ENCODE measurements at regions not wholly inside any gene's neighbourhood (a gene's known extent, or its start where the extent isn't known, plus 50 kb on each side); places are given as distances from the start of the nearest gene placed in this dataset.
"Not testable (repeated sequence)": the region's sequence is repeated elsewhere in the genome, so short reads cannot be mapped to it uniquely, and the experiment has no call there.

DNA sequence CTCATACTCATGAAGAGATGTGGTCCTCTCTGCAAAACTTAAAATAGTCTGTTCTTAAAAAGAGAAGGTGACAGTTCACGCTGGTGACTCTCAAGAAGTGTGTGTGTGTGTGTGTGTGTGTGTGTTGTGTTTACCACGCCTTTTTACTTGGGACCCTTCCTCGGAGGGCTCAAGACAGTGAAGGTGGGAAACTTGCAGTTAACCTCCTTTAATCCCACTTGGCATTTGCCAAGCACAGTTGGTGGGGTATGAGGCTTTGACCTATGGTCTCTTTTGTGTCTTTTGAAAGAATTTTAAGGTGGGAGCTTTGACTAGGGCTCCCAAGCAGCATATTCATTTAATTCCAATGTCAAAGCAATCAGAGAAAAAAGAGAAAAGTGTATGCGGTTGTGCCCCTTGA is 395.8 kb downstream of the TFAP2B start:
- Histone ChIP-seq H3K79me2 (ENCODE audit: low read length) (no peaks in the 10 kb centered on the region), H3K27me3 (replicated peaks; ENCODE audit: insufficient read depth, low read length) (no peaks in the 10 kb centered on the region), H3K9me3 (replicated peaks; ENCODE audit: insufficient read depth, low read length) (no peaks in the 10 kb centered on the region), H3K4me1 (ENCODE audit: low read length) (no peaks in the 10 kb centered on the region), H3K36me3 (replicated peaks; ENCODE audit: insufficient read depth, low read length) (no peaks in the 10 kb centered on the region), H3K9ac (ENCODE audit: low read length) (no peak overlapping the region), H4K20me1 (ENCODE audit: insufficient read depth, low read length) (no peaks in the 10 kb centered on the region), H2AFZ (ENCODE audit: low read length) (no peak overlapping the region), H3K4me2 (ENCODE audit: low read depth, low read length) (no peak overlapping the region), H3K4me3 (ENCODE audit: low read length) (no peak overlapping the region), H3F3A (ENCODE audit: insufficient read depth, low read length) (no peaks in the 10 kb centered on the region), H3K9me2 (replicated peaks; ENCODE audit: insufficient read depth, low read length) (no peaks in the 10 kb centered on the region), H3K27ac (ENCODE audit: low read length) (no peak overlapping the region)
- TF ChIP-seq EZH2phosphoT487 (IDR thresholded peaks at IDR 0.05; ENCODE audit: low read length): no peak
- no peak for TF ChIP-seq EZH2 (optimal IDR thresholded peaks at IDR 0.05; ENCODE audit: low read depth, low read length)
- TF ChIP-seq, protein P1, sequence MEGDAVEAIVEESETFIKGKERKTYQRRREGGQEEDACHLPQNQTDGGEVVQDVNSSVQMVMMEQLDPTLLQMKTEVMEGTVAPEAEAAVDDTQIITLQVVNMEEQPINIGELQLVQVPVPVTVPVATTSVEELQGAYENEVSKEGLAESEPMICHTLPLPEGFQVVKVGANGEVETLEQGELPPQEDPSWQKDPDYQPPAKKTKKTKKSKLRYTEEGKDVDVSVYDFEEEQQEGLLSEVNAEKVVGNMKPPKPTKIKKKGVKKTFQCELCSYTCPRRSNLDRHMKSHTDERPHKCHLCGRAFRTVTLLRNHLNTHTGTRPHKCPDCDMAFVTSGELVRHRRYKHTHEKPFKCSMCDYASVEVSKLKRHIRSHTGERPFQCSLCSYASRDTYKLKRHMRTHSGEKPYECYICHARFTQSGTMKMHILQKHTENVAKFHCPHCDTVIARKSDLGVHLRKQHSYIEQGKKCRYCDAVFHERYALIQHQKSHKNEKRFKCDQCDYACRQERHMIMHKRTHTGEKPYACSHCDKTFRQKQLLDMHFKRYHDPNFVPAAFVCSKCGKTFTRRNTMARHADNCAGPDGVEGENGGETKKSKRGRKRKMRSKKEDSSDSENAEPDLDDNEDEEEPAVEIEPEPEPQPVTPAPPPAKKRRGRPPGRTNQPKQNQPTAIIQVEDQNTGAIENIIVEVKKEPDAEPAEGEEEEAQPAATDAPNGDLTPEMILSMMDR (IDR thresholded peaks at IDR 0.05; ENCODE audit: low read length): no peak
- no peak for DNase-seq

DNA sequence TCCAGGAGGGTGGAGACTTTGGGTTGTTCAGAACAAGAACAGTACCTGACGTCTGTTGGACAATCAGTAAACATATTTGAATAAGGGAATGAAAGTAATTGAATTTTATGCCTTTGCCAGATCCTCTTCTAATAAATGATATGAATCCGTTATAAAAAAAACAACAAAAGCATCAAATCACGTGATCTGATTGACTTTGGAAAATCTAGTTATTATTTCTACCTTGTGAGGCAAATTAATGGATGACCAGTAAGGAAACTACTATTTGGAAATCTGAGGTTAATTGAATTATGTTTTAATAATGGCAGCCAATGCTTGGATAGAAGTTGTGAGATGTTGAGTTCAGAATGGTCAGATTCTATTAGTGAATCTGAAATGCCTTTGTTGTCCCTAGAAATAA is 399.5 kb downstream of the TFAP2B start:
- H3K27ac ChIP-seq (ENCODE audit: low read length): no peak overlapping the region
- H3F3A ChIP-seq (ENCODE audit: insufficient read depth, low read length): no peaks in the 10 kb centered on the region
- no peaks in the 10 kb centered on the region for H3K27me3 ChIP-seq (replicated peaks; ENCODE audit: insufficient read depth, low read length)
- H3K36me3 ChIP-seq (replicated peaks; ENCODE audit: insufficient read depth, low read length): no peaks in the 10 kb centered on the region
- TF ChIP-seq EZH2 (optimal IDR thresholded peaks at IDR 0.05; ENCODE audit: low read depth, low read length) (no peak), EZH2phosphoT487 (IDR thresholded peaks at IDR 0.05; ENCODE audit: low read length) (no peak)
- TF ChIP-seq, protein P1 (IDR thresholded peaks at IDR 0.05; ENCODE audit: low read length): no peak
- H3K4me2 ChIP-seq (ENCODE audit: low read depth, low read length): no peak overlapping the region
- H3K9me3 ChIP-seq (replicated peaks; ENCODE audit: insufficient read depth, low read length): no peaks in the 10 kb centered on the region
- H4K20me1 ChIP-seq (ENCODE audit: insufficient read depth, low read length): no peaks in the 10 kb centered on the region
- no peaks in the 10 kb centered on the region for H3K9me2 ChIP-seq (replicated peaks; ENCODE audit: insufficient read depth, low read length)
- H3K79me2 ChIP-seq (ENCODE audit: low read length): no peaks in the 10 kb centered on the region
- H3K9ac ChIP-seq (ENCODE audit: low read length): no peak overlapping the region
- H2AFZ ChIP-seq (ENCODE audit: low read length): no peak overlapping the region
- H3K4me3 ChIP-seq (ENCODE audit: low read length): no peak overlapping the region
- no peaks in the 10 kb centered on the region for H3K4me1 ChIP-seq (ENCODE audit: low read length)
- no peak for DNase-seq

DNA sequence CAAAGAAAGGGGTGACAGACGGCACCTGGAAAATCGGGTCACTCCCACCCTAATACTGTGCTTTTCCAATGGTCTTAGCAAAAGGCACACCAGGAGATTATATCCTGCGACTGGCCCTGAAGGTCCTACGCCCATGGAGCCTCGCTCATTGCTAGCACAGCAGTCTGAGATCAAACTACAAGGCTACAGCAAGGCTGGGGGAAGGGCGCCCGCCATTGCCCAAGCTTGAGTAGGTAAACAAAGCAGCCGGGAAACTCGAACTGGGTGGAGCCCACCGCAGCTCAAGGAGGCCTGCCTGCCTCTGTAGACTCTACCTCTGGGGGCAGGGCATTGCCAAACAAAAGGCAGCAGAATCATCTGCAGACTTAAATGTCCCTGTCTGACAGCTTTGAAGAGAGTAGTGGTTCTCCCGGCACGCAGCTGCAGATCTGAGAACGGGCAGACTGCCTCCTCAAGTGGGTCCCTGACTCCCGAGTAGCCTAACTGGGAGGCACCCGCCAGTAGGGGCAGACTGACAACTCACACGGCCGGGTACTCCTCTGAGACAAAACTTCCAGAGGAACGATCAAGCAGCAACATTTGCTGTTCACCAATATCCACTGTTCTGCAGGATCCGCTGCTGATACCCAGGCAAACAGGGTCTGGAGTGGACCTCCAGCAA is 406.0 kb downstream of the TFAP2B start:
- not testable (repeated sequence) for H3K79me2 ChIP-seq (ENCODE audit: low read length); H2AFZ ChIP-seq (ENCODE audit: low read length); H3K4me1 ChIP-seq (ENCODE audit: low read length); H3K9me2 ChIP-seq (replicated peaks; ENCODE audit: insufficient read depth, low read length); H3K9me3 ChIP-seq (replicated peaks; ENCODE audit: insufficient read depth, low read length); H3F3A ChIP-seq (ENCODE audit: insufficient read depth, low read length); H3K36me3 ChIP-seq (replicated peaks; ENCODE audit: insufficient read depth, low read length); H4K20me1 ChIP-seq (ENCODE audit: insufficient read depth, low read length); H3K4me2 ChIP-seq (ENCODE audit: low read depth, low read length); H3K27me3 ChIP-seq (replicated peaks; ENCODE audit: insufficient read depth, low read length); H3K9ac ChIP-seq (ENCODE audit: low read length); H3K27ac ChIP-seq (ENCODE audit: low read length); DNase-seq; H3K4me3 ChIP-seq (ENCODE audit: low read length)

DNA sequence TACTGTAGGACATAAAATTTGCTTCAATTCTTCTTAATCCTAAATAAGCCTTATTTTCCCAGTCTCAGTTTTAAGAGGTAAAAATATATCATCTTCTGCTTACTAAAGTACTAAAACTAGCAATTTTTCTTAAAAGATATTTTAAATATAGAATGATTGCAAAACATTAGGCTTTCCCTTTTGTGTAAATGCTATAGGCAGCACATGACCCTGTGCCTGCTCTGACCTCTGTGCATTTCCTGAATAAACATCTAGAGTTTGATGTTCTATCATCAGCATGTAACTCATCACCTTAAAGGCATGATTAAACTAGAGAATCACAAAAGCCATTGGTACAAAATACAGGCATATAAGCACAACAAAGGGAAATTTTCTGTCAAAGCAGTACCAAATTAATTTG is 422.7 kb downstream of the TFAP2B start:
- Histone ChIP-seq H3K27me3 (replicated peaks; ENCODE audit: insufficient read depth, low read length) (no peaks in the 10 kb centered on the region), H3K79me2 (ENCODE audit: low read length) (no peaks in the 10 kb centered on the region), H3K9me2 (replicated peaks; ENCODE audit: insufficient read depth, low read length) (no peaks in the 10 kb centered on the region), H3K4me3 (ENCODE audit: low read length) (no peak overlapping the region), H3K9ac (ENCODE audit: low read length) (no peak overlapping the region), H3K36me3 (replicated peaks; ENCODE audit: insufficient read depth, low read length) (no peaks in the 10 kb centered on the region), H3K4me2 (ENCODE audit: low read depth, low read length) (no peak overlapping the region), H3K9me3 (replicated peaks; ENCODE audit: insufficient read depth, low read length) (no peaks in the 10 kb centered on the region), H2AFZ (ENCODE audit: low read length) (no peak overlapping the region), H3K27ac (ENCODE audit: low read length) (no peak overlapping the region), H4K20me1 (ENCODE audit: insufficient read depth, low read length) (no peaks in the 10 kb centered on the region), H3F3A (ENCODE audit: insufficient read depth, low read length) (no peaks in the 10 kb centered on the region), H3K4me1 (ENCODE audit: low read length) (no peaks in the 10 kb centered on the region)
- TF ChIP-seq EZH2 (optimal IDR thresholded peaks at IDR 0.05; ENCODE audit: low read depth, low read length) (no peak), EZH2phosphoT487 (IDR thresholded peaks at IDR 0.05; ENCODE audit: low read length) (no peak)
- TF ChIP-seq, protein P1 (IDR thresholded peaks at IDR 0.05; ENCODE audit: low read length): no peak
- DNase-seq: no peak
